HFFc6 (cell line): ENCODE measurements at regions not wholly inside any gene's neighbourhood (a gene's known extent, or its start where the extent isn't known, plus 50 kb on each side); places are given as distances from the start of the nearest gene placed in this dataset.

Experiments
- DNase-seq: peaks from one replicate; pipeline ENCODE4 v3.0.0-alpha.2; 2018
- H3K27ac Mint-ChIP-seq: 2 replicates; pipeline ENCODE4 v1.8.0; 2020; ENCODE audit warnings: mild to moderate bottlenecking, mixed read lengths
- H3K27me3 Mint-ChIP-seq: 2 replicates; pipeline ENCODE4 v1.8.0; 2021; ENCODE audit warnings: mild to moderate bottlenecking, moderate library complexity, mixed read lengths; ENCODE audit not compliant: insufficient read depth
- H3K36me3 Mint-ChIP-seq: 2 replicates; pipeline ENCODE4 v1.8.0; 2021; ENCODE audit warnings: low read depth, mixed read lengths
- H3K4me1 Mint-ChIP-seq: 2 replicates; pipeline ENCODE4 v1.8.0; 2020; ENCODE audit warnings: low read depth, mixed read lengths
- H3K4me3 Mint-ChIP-seq: 2 replicates; pipeline ENCODE4 v1.8.0; 2020; ENCODE audit warnings: mild to moderate bottlenecking, moderate library complexity, mixed read lengths
- H3K9me3 Mint-ChIP-seq: 2 replicates; pipeline ENCODE4 v1.8.0; 2020; ENCODE audit warnings: mild to moderate bottlenecking, mixed read lengths
- CTCF ChIP-seq: fragments of 200-600 bp; sonication (generic); IDR thresholded peaks from 2 replicates; pipeline ENCODE4 v1.5.0; 2021; ENCODE audit warnings: antibody characterized with exemption, mild to moderate bottlenecking

DNA sequence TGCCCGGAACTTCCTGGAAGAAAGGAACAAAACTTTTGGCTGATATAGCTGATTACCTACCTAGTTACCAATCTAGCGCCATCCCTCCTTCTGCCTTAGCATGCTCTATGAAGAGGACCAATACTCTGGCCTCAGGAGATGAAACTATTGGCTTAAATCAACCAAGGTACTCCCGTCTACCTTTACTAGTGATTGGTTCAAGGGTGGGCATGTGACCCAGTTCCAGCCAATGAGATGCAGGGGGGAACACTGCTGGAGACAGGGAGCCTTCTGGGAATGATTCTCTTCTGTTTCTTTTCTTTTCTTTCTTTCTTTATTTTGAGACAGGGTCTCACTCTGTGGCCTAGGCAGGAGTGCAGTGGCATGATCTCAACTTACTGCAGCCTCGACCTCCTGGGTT lies 72.6 kb upstream of the CCDC167 start:
- no peak for DNase-seq

GRCh38 chr6:37570482-37571133 lies 70.9 kb upstream of the CCDC167 start:
- Mint-ChIP-seq H3K4me1 (peaks cover 5% of the 10 kb centered on the region), H3K27ac (no peak overlapping the region), H3K9me3 (no peaks in the 10 kb centered on the region), H3K4me3 (no peak overlapping the region), H3K36me3 (no peaks in the 10 kb centered on the region), H3K27me3 (peaks cover 24% of the 10 kb centered on the region)
- no peak for DNase-seq
- TF ChIP-seq CTCF = no peak

More for the DNA sequence above, 72.6 kb upstream of the CCDC167 start:
- H3K27me3 Mint-ChIP-seq = peaks cover 20% of the 10 kb centered on the region
- no peaks in the 10 kb centered on the region for H3K9me3 Mint-ChIP-seq
- H3K4me1 Mint-ChIP-seq = peaks cover 22% of the 10 kb centered on the region
- no peak overlapping the region for H3K27ac Mint-ChIP-seq
- TF ChIP-seq CTCF = no peak
- no peaks in the 10 kb centered on the region for H3K36me3 Mint-ChIP-seq
- no peak overlapping the region for H3K4me3 Mint-ChIP-seq

- no peak overlapping the region for H3K4me3 Mint-ChIP-seq
- H3K36me3 Mint-ChIP-seq = no peaks in the 10 kb centered on the region
- no peak for TF ChIP-seq CTCF
- no peak for DNase-seq
- no peak overlapping the region for H3K27ac Mint-ChIP-seq
- H3K9me3 Mint-ChIP-seq = no peaks in the 10 kb centered on the region
- peaks cover 28% of the 10 kb centered on the region for H3K27me3 Mint-ChIP-seq
- peaks cover 7% of the 10 kb centered on the region for H3K4me1 Mint-ChIP-seq
Observed at GRCh38 chr6:37569743-37570481, 70.2 kb upstream of the CCDC167 start.

- TF ChIP-seq CTCF = no peak
- Mint-ChIP-seq H3K9me3 (no peaks in the 10 kb centered on the region), H3K36me3 (no peaks in the 10 kb centered on the region), H3K4me1 (peaks cover 7% of the 10 kb centered on the region), H3K27me3 (peaks cover 33% of the 10 kb centered on the region), H3K27ac (no peak overlapping the region), H3K4me3 (no peak overlapping the region)
- no peak for DNase-seq
Observed at GRCh38 chr6:37569317-37569716, 69.6 kb upstream of the CCDC167 start.

- H3K4me1 Mint-ChIP-seq = peaks cover 7% of the 10 kb centered on the region
Observed at GRCh38 chr6:37566950-37567349, 67.3 kb upstream of the CCDC167 start.

More at GRCh38 chr6:37566950-37567349, 67.3 kb upstream of the CCDC167 start:
- TF ChIP-seq CTCF = no peak
- Mint-ChIP-seq H3K9me3 (no peaks in the 10 kb centered on the region), H3K36me3 (no peaks in the 10 kb centered on the region), H3K4me3 (no peak overlapping the region), H3K27me3 (peaks cover 40% of the 10 kb centered on the region), H3K27ac (no peak overlapping the region)
- DNase-seq = no peak
